Panc1 (cell line): ENCODE measurements at regions not wholly inside any gene's neighbourhood (a gene's known extent, or its start where the extent isn't known, plus 50 kb on each side); places are given as distances from the start of the nearest gene placed in this dataset.

Experiments used
- ATAC-seq: fragments of 200-7000 bp; cut with Tn5 transposase; 2 replicates; pipeline ENCODE4 v1.9.1; 2020; ENCODE audit warnings: mild to moderate bottlenecking, moderate library complexity
- BruUV-seq: library from RNA; stranded (reverse); fragments of 400-500 nt; replicated peaks from 2 replicates; lab custom pipeline; 2021; lab: Mats Ljungman, UMichigan
- CTCF ChIA-PET: fragments of 300-600 bp; sonication (Branson Sonifier 250); formaldehyde crosslinking; loops from one replicate; lab custom pipeline; 2022; ENCODE audit warnings: antibody characterized with exemption; lab: Charles Lee
- POLR2A ChIA-PET: fragments of 300-600 bp; sonication (Branson Sonifier 250); formaldehyde crosslinking; loops from one replicate; lab custom pipeline; 2022; ENCODE audit warnings: antibody characterized with exemption; lab: Charles Lee
- DNase-seq: peaks from one replicate; pipeline ENCODE4 v3.0.0-alpha.2; 2010; ENCODE audit warnings: low read depth, low spot score
- H3K27ac ChIP-seq: 2 replicates; pipeline ENCODE4 v1.5.1; 2011; ENCODE audit warnings: mild to moderate bottlenecking, low read length, inconsistent platforms
- H3K27me3 ChIP-seq: fragments of 200-500 bp; sonication (Bioruptor generic); 2 replicates; pipeline ENCODE4 v1.6.0; 2014; ENCODE audit warnings: low read length, inconsistent platforms; ENCODE audit not compliant: control insufficient read depth, insufficient read depth
- H3K36me3 ChIP-seq: fragments of 200-500 bp; sonication (Bioruptor generic); 2 replicates; pipeline ENCODE4 v1.5.1; 2014; ENCODE audit warnings: inconsistent platforms, mild to moderate bottlenecking, low read length, moderate library complexity; ENCODE audit not compliant: control insufficient read depth, insufficient read depth
- H3K4me1 ChIP-seq: 2 replicates; pipeline ENCODE4 v1.5.1; 2011; ENCODE audit warnings: inconsistent platforms, mild to moderate bottlenecking, low read length, moderate library complexity; ENCODE audit not compliant: control insufficient read depth, insufficient read depth
- H3K4me3 ChIP-seq, 2 experiments: 2 replicates each; pipeline ENCODE4 v1.5.1; 2011 to 2012; ENCODE audit warnings: low read depth in 2 of 2, low read length in 2 of 2, mild to moderate bottlenecking in 2 of 2, inconsistent platforms in 1 of 2, moderate library complexity in 1 of 2
- H3K9me3 ChIP-seq: fragments of 200-500 bp; sonication (Bioruptor generic); 2 replicates; pipeline ENCODE4 v1.5.1; 2014; ENCODE audit warnings: low read depth, mild to moderate bottlenecking, inconsistent platforms, low read length, moderate library complexity; ENCODE audit not compliant: control insufficient read depth, insufficient read depth
- CTCF ChIP-seq: fragments of 450-650 bp; IDR thresholded peaks from 2 replicates; pipeline ENCODE4 v1.5.1; 2017; ENCODE audit warnings: mild to moderate bottlenecking
- POLR2AphosphoS5 ChIP-seq: IDR thresholded peaks from 2 replicates; pipeline ENCODE4 v1.6.1; 2012; ENCODE audit warnings: mild to moderate bottlenecking, low read depth, low read length, moderate library complexity
- REST ChIP-seq, 2 experiments: IDR thresholded peaks; 2 replicates each; pipeline ENCODE4 v1.6.1; 2011 to 2012; ENCODE audit warnings: low read depth in 2 of 2, control low read depth in 1 of 2, low read length in 1 of 2, mild to moderate bottlenecking in 1 of 2, moderate library complexity in 1 of 2; ENCODE audit not compliant: insufficient read depth in 1 of 2
- SIN3A ChIP-seq: IDR thresholded peaks from 2 replicates; pipeline ENCODE4 v1.6.1; 2012; ENCODE audit warnings: low read depth, mild to moderate bottlenecking, low read length, moderate library complexity, borderline replicate concordance; ENCODE audit not compliant: insufficient read depth
- TCF7L2 ChIP-seq: IDR thresholded peaks from 2 replicates; pipeline ENCODE4 v1.6.1; 2011; ENCODE audit warnings: mild to moderate bottlenecking, low read depth, low read length, inconsistent platforms
- in situ Hi-C: cut with HindIII; loops from 2 replicates; pipeline ENCODE4 v1.10.0; 2016; ENCODE audit warnings: low sequenced_read_pairs, low pct_unique_long_range_greater_than_20kb
- intact Hi-C: fragments of 100-400 bp; cut with micrococcal nuclease; formaldehyde crosslinking; loops from one replicate; pipeline ENCODE4 v1.10.0; 2022; ENCODE audit not compliant: unreplicated experiment

- in situ Hi-C loops = no loop called here
- POLR2A ChIA-PET = no interaction called here
- Histone ChIP-seq H3K36me3 (no peaks in the 10 kb centered on the region), H3K9me3 (no peaks in the 10 kb centered on the region; the same call in 1 of the 2 replicates), H3K4me1 (no peaks in the 10 kb centered on the region), H3K4me3 (no peak overlapping the region), H3K27ac (no peak overlapping the region), H3K27me3 (no peaks in the 10 kb centered on the region)
- CTCF ChIA-PET = no interaction called here
- intact Hi-C loops = no loop called here
- ATAC-seq (no peak), DNase-seq (no peak)
- no peak for TF ChIP-seq POLR2AphosphoS5
- TF ChIP-seq REST (IDR thresholded peaks at IDR 0.05; ENCODE audit: insufficient read depth in 1 of 2, low read depth in 2 of 2, low read length in 1 of 2) = no peak
- no peak for TF ChIP-seq SIN3A
- TF ChIP-seq CTCF = no peak
- TF ChIP-seq TCF7L2 = no peak
- BruUV-seq = no TSS peak
These were observed 135.0 kb upstream of the STC2 start for GRCh38 chr5:173463207-173463606.

DNA sequence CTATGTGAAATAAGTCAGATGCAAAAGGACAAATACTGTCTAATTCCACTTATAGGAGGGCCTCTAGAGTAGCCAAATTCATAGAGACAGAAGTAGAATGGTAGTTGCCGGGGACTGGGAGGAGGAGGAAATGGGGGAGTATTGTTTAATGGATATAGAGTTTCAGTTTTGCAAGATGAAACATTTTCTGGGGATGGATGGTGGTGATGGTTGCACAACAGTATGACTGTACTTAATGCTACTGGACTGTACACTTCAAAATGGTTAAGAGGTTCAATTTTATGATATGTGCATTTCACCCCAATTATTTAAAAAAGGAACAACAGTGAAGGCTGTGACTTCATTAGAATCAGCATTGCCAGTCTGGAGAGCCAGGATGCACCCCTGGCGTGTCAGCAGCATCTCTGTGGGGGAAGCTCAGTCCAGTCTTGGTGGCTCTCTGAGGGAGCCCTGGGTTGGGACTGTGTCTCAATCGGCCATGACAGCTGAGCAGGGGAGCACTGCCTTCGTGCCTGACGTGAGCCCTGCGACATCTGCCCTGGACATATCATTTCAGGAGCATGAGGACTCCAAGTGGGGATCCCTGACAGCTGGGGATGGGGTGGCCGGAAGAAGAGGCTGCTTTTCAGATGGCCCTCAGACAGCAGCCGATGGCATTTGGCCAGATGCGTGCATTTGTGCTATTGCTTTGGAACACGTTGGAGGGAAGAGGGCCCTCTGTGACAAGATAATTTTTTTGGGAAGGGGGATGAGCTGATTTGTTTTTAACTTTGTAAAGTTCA lies 130.8 kb upstream of the STC2 start:
- intact Hi-C loops = no loop called here
- Histone ChIP-seq H3K27me3 (no peaks in the 10 kb centered on the region), H3K36me3 (no peaks in the 10 kb centered on the region), H3K4me3 (no peak overlapping the region), H3K9me3 (no peaks in the 10 kb centered on the region; the same call in 1 of the 2 replicates), H3K27ac (no peak overlapping the region), H3K4me1 (no peaks in the 10 kb centered on the region)
- DNase-seq = no peak
- CTCF ChIA-PET = no interaction called here
- TF ChIP-seq POLR2AphosphoS5 (no peak), TCF7L2 (no peak), SIN3A (no peak), REST (IDR thresholded peaks at IDR 0.05; ENCODE audit: insufficient read depth in 1 of 2, low read depth in 2 of 2, low read length in 1 of 2) (no peak), CTCF (no peak)
- ATAC-seq = no peak
- in situ Hi-C loops = no loop called here
- no TSS peak for BruUV-seq
- POLR2A ChIA-PET = no interaction called here
